HG03095 (cell line): ENCODE measurements at regions not wholly inside any gene's neighbourhood (a gene's known extent, or its start where the extent isn't known, plus 50 kb on each side); places are given as distances from the start of the nearest gene placed in this dataset.
"Not testable (repeated sequence)": the region's sequence is repeated elsewhere in the genome, so short reads cannot be mapped to it uniquely, and the experiment has no call there.

Experiments used
- ATAC-seq: cut with Tn5 transposase; IDR thresholded peaks from one replicate; pipeline ENCODE4 v1.9.1; 2021; ENCODE audit warnings: moderate library complexity; ENCODE audit not compliant: unreplicated experiment

DNA sequence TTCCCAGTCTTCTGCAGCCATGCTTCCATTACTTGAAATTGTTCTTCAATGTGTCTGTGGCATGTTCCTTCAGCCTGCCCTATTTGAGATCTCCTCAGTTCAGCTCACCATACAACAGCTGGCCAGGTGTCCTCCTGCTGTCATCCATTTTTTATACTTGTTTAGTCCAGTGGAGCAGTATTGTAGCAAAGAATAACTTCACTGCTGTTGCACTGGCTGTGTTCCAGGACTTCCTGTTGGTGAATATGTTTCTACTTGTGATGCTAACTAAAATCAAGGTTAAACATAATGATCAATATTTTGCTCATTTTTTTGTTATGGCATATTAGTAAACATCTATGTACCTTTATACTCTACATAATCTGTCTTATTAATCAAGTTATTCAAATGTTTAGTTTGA, 1394.1 kb downstream of the PCDH9 start:
- ATAC-seq, result no peak

DNA sequence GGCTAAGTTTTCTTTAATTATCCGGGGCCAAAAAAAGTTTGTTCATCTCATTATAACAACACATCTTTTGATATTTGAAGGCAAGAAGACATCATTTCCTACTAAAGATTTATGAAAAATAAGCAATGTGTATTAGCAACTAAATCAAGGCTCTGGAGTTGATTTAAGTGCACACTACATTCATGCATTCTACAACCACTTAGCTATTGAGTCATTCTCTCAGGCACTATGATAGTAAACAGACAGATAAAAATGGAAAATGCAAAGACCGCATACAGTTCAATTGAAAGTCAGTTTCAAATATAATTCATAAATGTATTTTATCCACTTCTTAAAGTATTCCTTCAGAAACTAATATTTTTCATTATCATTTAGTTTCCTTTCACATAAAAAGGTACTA, 1395.2 kb downstream of the PCDH9 start:
- no peak for ATAC-seq

DNA sequence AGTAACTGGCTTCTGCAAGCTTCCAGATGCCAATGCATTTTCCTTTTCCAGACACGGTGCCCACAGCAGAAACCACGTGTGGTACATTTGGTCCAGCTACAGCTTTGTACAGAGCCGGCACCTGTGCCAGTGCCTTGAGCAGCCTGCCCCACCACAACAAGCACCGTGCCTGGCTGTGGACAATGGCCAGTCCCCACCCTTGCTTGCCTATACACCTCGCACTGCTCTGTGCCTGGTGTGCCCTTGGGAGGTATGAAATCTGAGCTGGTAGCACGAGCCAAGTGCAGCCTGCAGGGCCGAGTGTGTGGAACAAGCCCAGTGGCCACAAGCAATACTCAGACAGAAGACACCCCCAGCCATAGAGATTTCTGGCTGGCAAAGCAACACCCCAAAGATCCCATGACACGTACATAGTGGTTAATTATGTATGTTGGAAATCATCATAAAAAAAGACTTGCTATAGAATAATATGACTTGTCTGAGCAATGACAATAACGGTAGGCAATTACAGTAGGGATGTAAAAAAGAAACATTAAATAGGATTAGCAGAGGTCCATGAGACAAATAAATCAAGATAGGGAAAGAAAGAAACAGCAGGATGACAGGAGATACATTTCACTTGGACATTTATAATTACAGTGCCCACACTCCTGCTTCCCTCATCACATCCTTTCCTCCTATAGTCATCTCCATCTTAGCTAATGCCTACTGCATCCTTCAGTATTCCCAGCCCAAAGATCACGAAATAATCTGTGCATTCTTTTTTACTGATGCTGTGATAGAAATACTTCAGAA, 1399.5 kb downstream of the PCDH9 start:
- ATAC-seq, result no peak

DNA sequence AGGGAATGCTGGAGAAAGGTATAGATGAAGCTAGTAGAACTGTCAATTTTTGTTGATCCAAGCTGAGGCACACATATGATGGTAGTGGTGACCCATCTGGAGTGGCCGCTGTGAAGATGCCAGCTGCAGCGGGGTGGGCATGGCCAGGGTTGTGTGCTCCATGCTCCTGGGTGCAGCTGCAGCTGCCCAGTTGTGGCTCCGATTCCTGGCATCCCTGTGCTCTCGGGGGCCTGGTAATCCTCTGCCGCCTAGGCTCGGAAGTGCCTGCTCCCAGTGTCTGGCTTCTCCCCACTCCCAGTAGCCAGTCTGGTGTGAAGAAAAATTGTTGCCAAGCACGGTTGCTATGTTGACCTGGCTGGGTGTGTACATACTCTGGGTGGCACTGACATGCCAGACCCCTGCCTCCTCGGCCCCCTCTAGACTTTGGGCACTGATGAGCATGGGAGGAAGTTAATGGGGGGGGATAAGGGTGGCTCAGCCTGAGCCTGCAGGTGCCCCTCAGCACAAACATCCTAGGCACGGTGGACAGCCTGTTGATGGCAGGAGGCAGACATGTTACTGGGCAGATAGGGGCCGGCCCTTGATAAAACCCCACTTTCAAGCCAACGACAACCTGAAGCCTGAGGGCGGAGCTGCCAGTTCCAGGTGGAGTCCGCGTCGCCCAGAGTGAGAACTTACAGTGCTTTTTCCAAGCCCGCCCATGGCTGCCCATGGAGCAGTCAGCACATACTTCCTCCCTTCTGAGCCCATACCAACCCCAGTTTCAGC, 1400.7 kb downstream of the PCDH9 start:
- no peak for ATAC-seq

DNA sequence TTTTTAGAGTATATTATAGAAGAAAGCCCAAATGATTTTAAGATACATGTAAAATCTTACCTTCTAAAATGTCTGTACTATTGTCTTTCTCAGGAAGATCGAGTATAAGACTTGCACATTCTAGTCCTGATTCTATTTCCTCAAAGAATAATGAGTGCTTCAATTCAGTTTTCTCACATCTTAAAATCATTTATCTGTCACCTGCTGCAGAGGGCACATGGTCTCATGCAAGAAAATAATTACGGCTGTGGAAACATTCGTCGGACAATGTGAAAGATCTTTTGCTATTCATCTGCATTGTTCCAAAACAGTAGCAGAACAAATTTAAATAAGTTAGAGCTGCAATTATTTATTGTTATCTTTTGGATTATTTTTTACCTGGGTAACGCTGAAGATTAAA, 1403.5 kb downstream of the PCDH9 start:
- ATAC-seq, result no peak

DNA sequence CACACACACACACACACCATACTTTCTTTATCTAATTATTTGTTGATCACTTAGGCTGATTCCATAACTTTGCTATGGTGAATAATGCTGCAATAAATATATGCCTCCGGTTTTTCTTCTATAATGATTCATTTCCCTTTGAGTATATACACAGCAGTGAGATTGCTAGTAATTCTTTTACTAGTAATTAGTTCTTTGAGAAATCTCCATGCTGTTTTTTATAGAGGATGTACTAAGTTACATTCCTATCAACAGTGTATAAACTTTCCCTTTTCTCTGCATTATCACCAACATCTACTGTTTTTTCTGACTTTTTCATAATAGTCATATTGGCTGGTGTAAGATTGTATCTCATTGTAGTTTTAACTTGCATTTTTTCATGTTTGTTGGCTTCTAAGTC, 1405.1 kb downstream of the PCDH9 start:
- ATAC-seq, result no peak

DNA sequence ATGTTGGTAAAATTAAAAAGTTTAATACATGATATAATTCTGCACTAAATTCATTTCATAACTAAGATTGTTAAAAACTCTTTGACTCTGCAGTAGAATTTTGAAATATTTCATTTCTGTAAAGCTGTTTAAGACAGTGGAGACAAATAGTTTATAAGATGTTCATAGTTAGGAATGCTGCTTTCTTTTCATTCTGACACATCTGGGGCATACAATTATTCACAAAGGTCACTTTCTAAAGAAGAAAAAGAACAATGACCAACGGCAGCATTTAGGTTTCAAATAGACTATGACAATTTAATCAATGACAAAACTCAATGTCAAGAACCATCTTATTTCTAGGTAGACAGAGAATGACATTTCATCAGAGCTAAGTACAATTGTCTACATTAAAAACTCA, 1422.1 kb downstream of the PCDH9 start:
- ATAC-seq, result no peak

DNA sequence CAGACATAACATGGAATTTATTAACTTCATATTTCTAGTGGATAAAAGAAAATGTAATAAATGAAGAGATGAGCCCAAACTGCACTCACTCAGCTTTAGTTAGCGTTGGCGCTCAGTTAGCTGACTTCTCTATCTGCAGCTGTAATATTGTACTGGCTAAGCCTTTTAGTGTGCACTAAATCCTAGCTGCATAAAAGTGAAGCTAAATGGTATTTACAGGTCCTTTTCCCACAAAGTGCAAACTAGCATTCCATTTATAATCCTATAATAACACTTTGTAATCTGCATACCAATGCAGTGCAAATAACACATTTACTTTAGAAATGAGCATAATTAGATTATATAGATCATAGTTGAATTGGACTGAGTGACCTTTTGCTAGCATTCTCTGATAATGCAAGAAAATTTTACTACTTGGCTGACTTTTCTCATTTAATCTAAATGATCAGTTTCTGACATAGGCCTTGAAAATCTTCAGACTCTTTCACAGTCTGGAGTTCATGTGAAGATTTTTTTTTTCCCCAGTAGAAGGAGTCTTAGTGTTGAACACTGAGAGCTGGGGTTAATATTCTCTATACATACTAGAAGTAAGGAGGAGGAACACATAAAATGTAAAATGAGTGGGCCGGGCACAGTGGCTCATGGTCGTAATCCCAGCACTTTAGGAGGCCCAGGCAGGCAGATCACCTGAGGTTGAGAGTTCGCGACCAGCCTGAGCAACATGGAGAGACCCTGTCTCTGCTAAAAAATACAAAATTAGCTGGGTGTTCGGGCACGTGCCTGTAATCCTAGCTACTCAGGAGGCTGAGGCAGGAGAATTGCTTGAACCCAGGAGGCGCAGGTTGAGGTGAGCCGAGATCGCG, 1426.4 kb downstream of the PCDH9 start:
- no peak for ATAC-seq

DNA sequence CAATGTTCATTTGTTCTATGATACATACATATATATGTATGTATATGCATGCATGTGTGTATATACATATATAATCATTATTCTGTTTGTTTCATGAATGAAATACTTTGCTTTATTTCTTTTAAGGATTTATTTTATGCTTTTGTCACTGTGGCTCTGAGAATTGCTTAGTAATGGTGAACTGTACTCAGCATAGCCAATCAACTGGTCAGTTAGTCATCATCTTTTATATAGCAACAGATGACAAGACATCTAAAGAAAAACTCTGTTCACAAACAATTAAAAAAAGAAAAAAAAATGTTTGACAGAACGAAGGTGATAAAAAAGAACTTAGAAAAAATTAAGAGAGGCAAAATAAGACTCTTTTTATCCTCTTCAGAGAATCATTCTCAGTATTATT, 1440.3 kb downstream of the PCDH9 start:
- ATAC-seq, result no peak

DNA sequence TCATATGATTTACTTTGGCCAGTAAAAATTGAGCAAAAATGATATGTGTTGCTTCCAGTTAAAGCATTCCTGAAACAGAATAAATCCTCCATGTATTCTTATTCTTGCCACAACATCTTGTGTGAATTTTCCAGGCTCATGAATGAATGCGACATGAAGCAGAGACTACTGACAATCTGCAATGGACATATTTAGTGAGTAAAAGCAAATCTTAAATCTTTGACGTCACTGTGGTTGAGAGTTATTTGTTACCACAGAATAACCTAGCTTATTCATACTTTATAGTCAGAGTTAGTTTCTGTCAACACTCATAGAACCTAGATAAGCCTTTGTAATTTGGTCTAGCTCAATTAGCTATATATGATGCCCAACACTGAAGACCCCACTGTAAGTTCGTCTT, 1443.1 kb downstream of the PCDH9 start:
- ATAC-seq, result no peak

DNA sequence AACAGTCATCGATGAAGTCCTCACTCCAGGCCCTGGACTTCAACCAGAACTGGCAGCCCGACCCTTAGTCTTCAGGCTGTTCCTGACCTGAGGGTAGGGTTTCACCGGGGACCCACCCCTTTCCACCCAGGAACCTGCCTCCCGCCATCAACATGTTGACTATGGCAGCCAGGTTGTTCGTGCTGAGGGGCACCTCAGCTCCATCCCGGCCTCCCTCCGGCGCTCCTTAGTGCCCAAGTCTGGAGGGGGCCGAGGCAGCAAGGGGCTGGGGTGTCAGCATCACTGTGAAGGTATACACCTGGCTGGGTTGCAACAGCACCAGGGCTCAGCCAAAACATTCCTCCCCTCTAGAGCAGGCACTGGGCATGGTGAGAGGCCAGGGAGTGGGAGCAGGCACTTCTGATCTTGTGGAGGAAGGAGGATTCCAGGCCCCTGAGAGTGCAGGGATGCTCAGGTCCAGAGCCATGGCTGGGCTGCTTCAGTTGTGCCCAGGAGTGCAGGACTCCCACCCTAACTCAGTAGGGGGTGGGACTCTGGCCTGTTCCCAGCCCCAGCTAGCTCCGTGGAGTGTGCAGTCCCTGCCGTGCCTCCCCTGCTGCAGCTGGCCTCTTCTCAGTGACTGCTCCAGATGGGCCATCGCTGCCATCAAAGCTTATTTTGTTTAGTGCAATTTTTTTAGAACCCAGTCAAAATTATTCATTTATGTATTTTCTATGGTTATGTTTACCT, 1445.9 kb downstream of the PCDH9 start:
- ATAC-seq, result no peak

DNA sequence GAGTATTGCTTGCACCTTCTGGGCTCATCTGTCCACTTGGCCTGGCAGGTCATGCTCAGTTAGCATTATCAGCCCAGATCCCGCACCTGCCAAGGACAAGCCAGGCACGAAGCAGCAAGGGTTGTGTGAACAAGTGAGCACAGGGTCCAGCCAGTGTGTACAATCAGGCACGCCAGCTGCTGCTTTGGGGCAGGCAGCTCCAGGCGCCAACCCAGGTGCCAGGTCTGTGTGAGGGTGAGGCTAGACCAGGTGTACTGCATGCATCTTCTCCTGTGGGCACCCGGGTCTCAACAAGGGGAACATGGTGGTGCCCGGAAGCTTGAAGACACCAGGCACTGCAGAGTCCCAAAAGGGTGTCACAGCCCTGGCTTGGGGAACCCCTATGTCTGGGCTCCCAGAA, 1446.8 kb downstream of the PCDH9 start:
- ATAC-seq, result no peak

DNA sequence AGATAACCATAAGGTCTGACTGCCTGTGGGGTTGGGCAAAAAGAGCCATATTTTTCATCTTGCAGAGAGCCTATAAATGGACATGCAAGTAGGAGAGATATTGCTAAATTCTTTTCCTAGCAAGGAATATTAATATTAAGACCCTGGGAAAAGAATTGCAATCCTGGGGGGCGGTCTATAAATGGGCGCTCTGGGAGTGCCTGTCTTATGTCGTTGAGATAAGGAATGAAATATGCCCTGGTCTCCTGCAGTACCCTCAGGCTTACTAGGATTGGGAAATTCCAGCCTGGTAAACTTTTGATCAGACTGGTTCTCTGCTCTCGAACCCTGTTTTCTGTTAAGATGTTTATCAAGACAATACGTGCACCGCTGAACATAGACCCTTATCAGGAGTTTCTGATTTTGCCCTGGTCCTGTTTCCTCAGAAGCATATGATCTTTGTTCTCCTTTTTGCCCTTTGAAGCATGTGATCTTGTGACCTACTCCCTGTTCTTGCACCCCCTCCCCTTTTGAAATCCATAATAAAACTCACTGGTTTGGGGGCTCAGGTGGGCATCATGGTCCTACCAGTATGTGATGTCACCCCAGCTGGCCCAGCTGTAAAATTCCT, 1458.3 kb downstream of the PCDH9 start:
- ATAC-seq, result not testable (repeated sequence)

DNA sequence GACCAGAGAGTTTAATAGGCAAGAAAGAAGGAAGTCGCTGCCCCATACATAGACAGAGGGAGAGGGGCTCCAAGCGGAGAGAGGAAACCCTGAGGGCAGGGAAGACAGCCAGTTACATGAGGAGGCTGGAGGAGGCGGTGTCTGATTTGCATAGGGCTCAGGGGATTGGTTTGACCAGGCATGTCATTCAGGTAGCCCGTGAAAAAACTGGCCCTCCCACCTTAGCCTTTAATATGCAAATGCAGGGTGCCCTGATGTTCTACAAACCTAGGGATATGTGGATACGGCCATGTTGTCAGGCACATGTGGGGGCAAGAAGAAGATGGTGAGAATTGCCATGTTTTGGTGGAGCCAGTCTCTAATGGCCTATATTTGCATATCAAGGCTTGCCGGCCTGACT, 1461.6 kb downstream of the PCDH9 start:
- ATAC-seq, result no peak

DNA sequence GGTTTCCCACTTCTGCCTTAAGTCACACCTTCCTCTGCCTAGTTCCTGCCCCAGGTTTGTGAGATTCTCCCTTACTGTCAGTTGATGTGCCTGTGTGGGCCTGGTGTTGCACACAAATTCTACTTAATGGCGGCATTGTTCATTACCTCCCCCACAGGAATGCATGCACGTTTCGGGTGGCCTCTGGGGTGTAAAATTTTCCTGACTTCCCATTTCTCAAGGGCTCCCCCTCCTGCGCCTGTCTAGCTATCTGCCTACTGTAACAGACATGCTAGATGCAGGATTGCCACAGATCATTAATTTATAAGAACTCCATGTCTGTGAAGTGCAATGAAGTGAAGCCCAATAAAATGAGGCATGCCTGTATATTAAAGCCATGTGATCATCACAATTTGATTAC, 1466.3 kb downstream of the PCDH9 start:
- ATAC-seq, result no peak

DNA sequence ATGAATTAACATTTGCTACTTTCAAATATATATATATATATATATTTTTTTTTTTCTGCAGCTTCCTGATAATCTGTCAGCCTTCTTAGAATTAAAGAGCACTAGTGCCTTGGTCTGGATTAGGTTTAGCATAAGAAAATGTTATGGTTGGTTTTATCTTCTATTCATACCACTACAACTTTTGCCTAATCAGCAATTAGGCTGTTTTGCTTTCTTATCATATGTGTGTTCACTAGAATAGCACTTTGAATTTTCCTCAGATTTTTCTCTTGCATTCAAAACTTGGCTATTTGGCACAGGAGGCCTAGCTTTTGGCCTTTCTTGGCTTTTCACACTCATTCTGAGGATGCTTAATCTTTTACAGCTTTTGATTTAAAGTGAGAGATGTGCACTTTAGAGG, 1468.1 kb downstream of the PCDH9 start:
- no peak for ATAC-seq

DNA sequence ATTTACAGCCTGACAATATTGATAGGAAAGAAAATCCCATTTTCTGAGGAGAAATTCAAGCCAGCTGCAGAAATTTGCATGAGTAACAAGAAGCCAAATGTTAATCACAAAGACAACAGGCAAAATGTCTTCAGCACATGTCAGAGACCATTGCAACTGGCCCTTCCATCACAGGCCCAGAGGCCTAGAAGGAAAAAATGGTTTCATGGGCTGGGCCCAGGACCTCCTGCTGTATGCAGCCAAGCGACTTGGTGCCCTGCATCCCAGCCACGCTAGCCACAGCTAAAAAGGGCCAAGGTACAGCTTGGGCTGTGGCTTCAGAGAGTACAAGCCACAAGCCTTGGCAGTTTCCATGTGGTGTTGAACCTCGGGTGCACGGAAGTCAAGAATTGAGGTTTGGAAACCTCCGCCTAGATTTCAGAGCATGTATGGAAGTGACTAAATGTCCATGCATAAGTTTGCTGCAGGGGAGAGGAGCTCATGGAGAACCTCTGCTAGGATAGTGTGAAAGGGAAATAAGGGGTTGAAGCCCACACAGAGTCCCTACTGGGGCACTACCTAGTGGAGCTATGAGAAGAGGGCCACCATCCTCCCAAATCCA, 1474.0 kb downstream of the PCDH9 start:
- no peak for ATAC-seq

DNA sequence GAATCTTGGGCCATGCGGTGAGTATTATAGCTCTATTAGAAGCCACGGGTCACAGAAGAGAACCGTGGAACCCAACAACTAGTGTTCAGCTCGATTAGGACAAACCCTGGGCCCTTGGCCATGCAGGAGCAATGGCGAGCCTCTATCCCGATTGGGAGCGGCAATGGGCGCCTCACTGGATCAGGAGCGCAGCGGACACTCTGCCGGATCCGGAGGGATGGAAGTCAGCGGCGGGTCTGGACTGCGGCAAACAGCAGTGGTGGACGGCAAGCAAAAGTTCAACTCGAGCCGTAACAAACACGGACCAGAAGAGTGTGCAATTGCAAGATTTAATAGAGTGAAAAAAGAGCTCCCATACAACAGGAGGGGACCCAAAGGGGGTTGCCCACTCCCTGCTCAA, 1481.9 kb downstream of the PCDH9 start:
- ATAC-seq, result no peak

DNA sequence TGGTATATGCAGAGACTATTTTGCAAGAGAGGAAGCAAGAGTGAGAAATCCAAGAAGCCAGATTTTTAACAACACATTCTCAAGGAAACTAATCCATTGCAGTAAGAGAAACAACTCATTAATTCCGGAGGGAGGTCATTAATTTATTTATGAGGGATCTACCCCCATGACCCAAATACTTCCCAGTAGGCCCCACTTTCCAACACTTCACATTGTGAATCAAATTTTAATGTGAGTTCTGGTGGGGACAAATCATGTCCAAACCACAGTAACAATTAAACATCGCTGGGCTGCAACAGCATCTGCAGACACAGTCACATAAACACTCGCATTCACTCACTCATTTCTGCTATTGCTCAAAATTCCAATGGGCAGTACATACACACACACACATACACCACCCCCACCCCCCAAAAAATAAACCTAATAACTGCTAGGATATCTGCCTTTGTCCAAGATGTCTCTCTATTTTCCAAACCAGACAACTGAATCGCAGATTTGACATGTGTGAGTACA, 1483.7 kb downstream of the PCDH9 start:
- ATAC-seq, result no peak

DNA sequence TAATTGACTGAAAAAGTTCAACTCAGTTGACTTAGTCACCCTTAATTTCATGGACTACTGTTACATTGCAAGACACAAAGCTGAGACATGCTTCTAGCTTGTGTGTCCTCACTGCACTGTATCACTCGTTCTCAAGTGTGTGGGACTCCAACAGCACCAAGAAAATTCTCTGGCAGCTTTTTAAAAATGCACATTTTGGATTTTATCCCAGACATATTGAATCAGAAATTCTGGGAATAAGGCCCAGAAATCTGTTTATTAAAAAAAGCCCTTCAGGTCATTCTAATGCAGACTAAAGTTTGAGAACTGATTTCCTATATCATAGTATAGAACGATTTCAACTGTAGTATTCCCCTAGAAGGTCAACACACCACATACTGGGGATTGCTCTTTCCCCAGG, 1485.3 kb downstream of the PCDH9 start:
- ATAC-seq, result no peak
